ENCODE measurements at regions not wholly inside any gene's neighbourhood (a gene's known extent, or its start where the extent isn't known, plus 50 kb on each side); places are given as distances from the start of the nearest gene placed in this dataset.

- TF ChIP-seq ZNF384 (IDR thresholded peaks at IDR 0.05; ENCODE audit: borderline replicate concordance, low read depth, low read length) (no peak), MYC (IDR thresholded peaks at IDR 0.05; ENCODE audit: insufficient read depth, insufficient read length, insufficient replicate concordance, low read length, severe bottlenecking) (no peak)
- H3K9me3 ChIP-seq (replicated peaks; ENCODE audit: control insufficient read depth, insufficient read depth, low read length), result no peaks in the 10 kb centered on the region
- CTCF ChIA-PET, result interaction anchor here (0.6 kb wide), 1 partner anchor 632 kb away, joined by 3 read pairs; no protein-coding TSS in a partner anchor
- no peaks in the 10 kb centered on the region for H3K79me2 ChIP-seq (ENCODE audit: control insufficient read depth, insufficient read depth, low read length)
- RAD21 ChIA-PET (ENCODE audit: unreplicated experiment), result no interaction called here
- BruUV-seq (replicated peaks), result no TSS peak
- H3K4me1 ChIP-seq (ENCODE audit: control insufficient read depth, insufficient read depth, low read length), result no peaks in the 10 kb centered on the region
- no peak overlapping the region for H3K4me2 ChIP-seq (ENCODE audit: control insufficient read depth, insufficient read depth)
- in situ Hi-C loops (cut with MboI) (no loop called here), intact Hi-C loops (cut with micrococcal nuclease; ENCODE audit: unreplicated experiment) (no loop called here)
- SMC1A ChIA-PET (ENCODE audit: uncharacterized antibody, unreplicated experiment), result interaction anchor here (1.1 kb wide), 1 partner anchor 705 kb away, joined by 3 read pairs; no protein-coding TSS in a partner anchor
- POLR2A ChIA-PET, result no interaction called here
- no peak overlapping the region for H2AFZ ChIP-seq (ENCODE audit: control insufficient read depth, low read depth, low read length)
- ATAC-seq, result no peak
- no peak for FAIRE-seq
- H3K27ac ChIP-seq (ENCODE audit: control insufficient read depth, insufficient read depth), result no peak overlapping the region
- H3K27me3 ChIP-seq (replicated peaks in 1 of 2; ENCODE audit: control insufficient read depth in 2 of 2, insufficient read depth in 2 of 2, low read length in 1 of 2), result no peaks in the 10 kb centered on the region
- no peaks in the 10 kb centered on the region for H3K36me3 ChIP-seq (ENCODE audit: control insufficient read depth in 2 of 2, insufficient read depth in 2 of 2, low read length in 1 of 2)
- WGBS (ENCODE audit: insufficient coverage, insufficient replicate concordance, low lambda C conversion rate, missing lambda C conversion rate), result 40% methylated on average over 5 of the region's 5 CpGs
- H3K9ac ChIP-seq (ENCODE audit: control insufficient read depth, insufficient read depth, low read length), result no peak overlapping the region
- DNase-seq (ENCODE audit: low read depth, low spot score), result no peak
- H4K20me1 ChIP-seq (ENCODE audit: control insufficient read depth, insufficient read depth), result no peaks in the 10 kb centered on the region
- H3K4me3 ChIP-seq, result no peak overlapping the region
Measured at GRCh38 chr13:58329746-58330145, 698.2 kb downstream of the PCDH17 start.

GRCh38 chr13:58340895-58341294 lies 709.4 kb downstream of the PCDH17 start:
- no peaks in the 10 kb centered on the region for H3K79me2 ChIP-seq (ENCODE audit: control insufficient read depth, insufficient read depth, low read length)
- no peak for FAIRE-seq
- no peak for DNase-seq (ENCODE audit: low read depth, low spot score)
- H3K9ac ChIP-seq (ENCODE audit: control insufficient read depth, insufficient read depth, low read length), result no peak overlapping the region
- ChIA-PET RAD21 (ENCODE audit: unreplicated experiment) (no interaction called here), POLR2A (no interaction called here), SMC1A (ENCODE audit: uncharacterized antibody, unreplicated experiment) (no interaction called here), CTCF (no interaction called here)
- in situ Hi-C loops (cut with MboI), result no loop called here
- H3K4me1 ChIP-seq (ENCODE audit: control insufficient read depth, insufficient read depth, low read length), result no peaks in the 10 kb centered on the region
- H3K27ac ChIP-seq (ENCODE audit: control insufficient read depth, insufficient read depth), result no peak overlapping the region
- ATAC-seq, result no peak
- H3K27me3 ChIP-seq (replicated peaks in 1 of 2; ENCODE audit: control insufficient read depth in 2 of 2, insufficient read depth in 2 of 2, low read length in 1 of 2), result no peaks in the 10 kb centered on the region
- no peak overlapping the region for H3K4me2 ChIP-seq (ENCODE audit: control insufficient read depth, insufficient read depth)
- no TSS peak for BruUV-seq (replicated peaks)
- H3K36me3 ChIP-seq (ENCODE audit: control insufficient read depth in 2 of 2, insufficient read depth in 2 of 2, low read length in 1 of 2), result no peaks in the 10 kb centered on the region
- no peak overlapping the region for H2AFZ ChIP-seq (ENCODE audit: control insufficient read depth, low read depth, low read length)
- H3K4me3 ChIP-seq, result no peak overlapping the region
- intact Hi-C loops (cut with micrococcal nuclease; ENCODE audit: unreplicated experiment), result no loop called here
- H4K20me1 ChIP-seq (ENCODE audit: control insufficient read depth, insufficient read depth), result no peaks in the 10 kb centered on the region
- H3K9me3 ChIP-seq (replicated peaks; ENCODE audit: control insufficient read depth, insufficient read depth, low read length), result no peaks in the 10 kb centered on the region
- no peak for TF ChIP-seq CHD1 (IDR thresholded peaks at IDR 0.05; ENCODE audit: low read depth, low read length)
- TF ChIP-seq BCL11A (IDR thresholded peaks at IDR 0.05; ENCODE audit: low read depth, low read length), result no peak
- TF ChIP-seq ZNF622 (IDR thresholded peaks at IDR 0.05), result no peak
- no peak for TF ChIP-seq ATF7 (IDR thresholded peaks at IDR 0.05; ENCODE audit: low read depth)
- TF ChIP-seq POLR2AphosphoS2 (IDR thresholded peaks at IDR 0.05; ENCODE audit: low read depth, low read length), result no peak
- TF ChIP-seq SPI1 (IDR thresholded peaks at IDR 0.05; ENCODE audit: borderline replicate concordance, insufficient read depth, low read depth, low read length), result no peak
- no peak for TF ChIP-seq NR2C1 (IDR thresholded peaks at IDR 0.05)
- no peak for TF ChIP-seq ZBTB4 (CRISPR knock-in tag; IDR thresholded peaks at IDR 0.05)
- no peak for TF ChIP-seq SMAD5 (IDR thresholded peaks at IDR 0.05; ENCODE audit: low read depth)
- TF ChIP-seq ZBED1 (IDR thresholded peaks at IDR 0.05; ENCODE audit: borderline replicate concordance), result no peak
- no peak for TF ChIP-seq IRF4 (IDR thresholded peaks at IDR 0.05; ENCODE audit: low read depth, low read length)
- TF ChIP-seq ATF3 (IDR thresholded peaks at IDR 0.05; ENCODE audit: borderline replicate concordance, extremely low read depth, low read depth, low read length), result no peak
- no peak for TF ChIP-seq ATF2 (IDR thresholded peaks at IDR 0.05; ENCODE audit: low read length)
- no peak for TF ChIP-seq GABPA (IDR thresholded peaks at IDR 0.05; ENCODE audit: low read depth)
